ENCODE measurements at regions not wholly inside any gene's neighbourhood (a gene's known extent, or its start where the extent isn't known, plus 50 kb on each side); places are given as distances from the start of the nearest gene placed in this dataset.
"Not testable (repeated sequence)": the region's sequence is repeated elsewhere in the genome, so short reads cannot be mapped to it uniquely, and the experiment has no call there.

- no peak for DNase-seq
Measured at GRCh38 chr17:5753421-5753820, 169.1 kb upstream of the NLRP1 start.

GRCh38 chr17:5757314-5757907, 173.1 kb upstream of the NLRP1 start:
- DNase-seq = no peak

GRCh38 chr17:5758651-5759050, 174.3 kb upstream of the NLRP1 start:
- DNase-seq = no peak

- DNase-seq = no peak
Measured at GRCh38 chr17:5759501-5759925, 175.2 kb upstream of the NLRP1 start.

- DNase-seq = no peak
Measured at GRCh38 chr17:5762191-5762590, 177.9 kb upstream of the NLRP1 start.

- no peak for DNase-seq
Measured at GRCh38 chr17:5763595-5764306, 179.4 kb upstream of the NLRP1 start.

- DNase-seq = no peak
Measured at GRCh38 chr17:5769593-5770354, 185.5 kb upstream of the NLRP1 start.

GRCh38 chr17:5770441-5771270, 186.3 kb upstream of the NLRP1 start:
- DNase-seq = no peak

GRCh38 chr17:5771271-5771577, 186.9 kb upstream of the NLRP1 start:
- DNase-seq = not testable (repeated sequence)

- DNase-seq = not testable (repeated sequence)
Measured at GRCh38 chr17:5772017-5772416, 187.7 kb upstream of the NLRP1 start.

- DNase-seq = no peak
Measured at GRCh38 chr17:5772720-5773119, 188.4 kb upstream of the NLRP1 start.

GRCh38 chr17:5773816-5774360, 189.6 kb upstream of the NLRP1 start:
- DNase-seq = no peak

- no peak for DNase-seq
Measured at GRCh38 chr17:5775098-5775497, 190.8 kb upstream of the NLRP1 start.

GRCh38 chr17:5780476-5780875, 196.2 kb upstream of the NLRP1 start:
- DNase-seq = no peak

- no peak for DNase-seq
Measured at GRCh38 chr17:5781236-5781927, 197.1 kb upstream of the NLRP1 start.

- no peak for DNase-seq
Measured at GRCh38 chr17:5783269-5783668, 199.0 kb upstream of the NLRP1 start.

- no peak for DNase-seq
Measured at GRCh38 chr17:5783851-5784250, 199.5 kb upstream of the NLRP1 start.

GRCh38 chr17:5784791-5785190, 200.5 kb upstream of the NLRP1 start:
- DNase-seq = no peak

- no peak for DNase-seq
Measured at GRCh38 chr17:5785338-5785737, 201.0 kb upstream of the NLRP1 start.

- no peak for DNase-seq
Measured at GRCh38 chr17:5785867-5786509, 201.7 kb upstream of the NLRP1 start.

GRCh38 chr17:5786510-5786875, 202.2 kb upstream of the NLRP1 start:
- no peak for DNase-seq
